GM23338 (cell line): ENCODE measurements at regions not wholly inside any gene's neighbourhood (a gene's known extent, or its start where the extent isn't known, plus 50 kb on each side); places are given as distances from the start of the nearest gene placed in this dataset.

Source experiments
- ATAC-seq: fragments of 200-7000 bp; cut with Tn5 transposase; 3 replicates; pipeline ENCODE4 v1.9.1; 2020
- DNase-seq: peaks from one replicate; pipeline ENCODE4 v3.0.0-alpha.2; 2015; ENCODE audit warnings: low spot score
- H2AFZ ChIP-seq: fragments of 200-600 bp; sonication (generic); 2 replicates; pipeline ENCODE4 v1.8.0; 2016; ENCODE audit warnings: antibody characterized with exemption, mild to moderate bottlenecking, moderate library complexity
- H3F3A ChIP-seq: fragments of 200-600 bp; sonication (generic); replicated peaks from 2 replicates; pipeline ENCODE4 v1.8.0; 2017; ENCODE audit warnings: antibody characterized with exemption, mixed run types, low read depth
- H3K27ac ChIP-seq: fragments of 200-600 bp; sonication (generic); 2 replicates; pipeline ENCODE4 v1.6.1; 2016; ENCODE audit warnings: low read depth
- H3K27me3 ChIP-seq: fragments of 200-600 bp; sonication (generic); 2 replicates; pipeline ENCODE4 v1.8.0; 2016; ENCODE audit warnings: mild to moderate bottlenecking, mixed run types, moderate library complexity; ENCODE audit not compliant: insufficient read depth
- H3K36me3 ChIP-seq: fragments of 200-600 bp; sonication (generic); 2 replicates; pipeline ENCODE4 v1.8.0; 2016; ENCODE audit warnings: mild to moderate bottlenecking; ENCODE audit not compliant: insufficient read depth
- H3K4me1 ChIP-seq: fragments of 200-600 bp; sonication (generic); 2 replicates; pipeline ENCODE4 v1.8.0; 2016; ENCODE audit warnings: mild to moderate bottlenecking, moderate library complexity; ENCODE audit not compliant: insufficient read depth
- H3K4me2 ChIP-seq: fragments of 200-600 bp; sonication (generic); 2 replicates; pipeline ENCODE4 v1.7.1; 2017; ENCODE audit warnings: mixed run types
- H3K4me3 ChIP-seq: fragments of 200-600 bp; sonication (generic); 2 replicates; pipeline ENCODE4 v1.6.1; 2016; ENCODE audit warnings: mixed run types
- H3K79me2 ChIP-seq: fragments of 200-600 bp; sonication (generic); replicated peaks from 2 replicates; pipeline ENCODE4 v1.8.0; 2017; ENCODE audit warnings: mild to moderate bottlenecking; ENCODE audit not compliant: insufficient read depth
- H3K9me2 ChIP-seq: fragments of 200-600 bp; sonication (generic); 2 replicates; pipeline ENCODE4 v1.8.0; 2017; ENCODE audit not compliant: insufficient read depth
- H4K20me1 ChIP-seq: fragments of 200-600 bp; sonication (generic); replicated peaks from 2 replicates; pipeline ENCODE4 v1.8.0; 2017; ENCODE audit warnings: mild to moderate bottlenecking; ENCODE audit not compliant: insufficient read depth
- H3K27ac Mint-ChIP-seq: 2 replicates; pipeline ENCODE4 v1.8.0; 2020; ENCODE audit warnings: inconsistent platforms, mild to moderate bottlenecking, moderate library complexity, mixed read lengths
- H3K27me3 Mint-ChIP-seq: 3 replicates; pipeline ENCODE4 v1.8.0; 2022; ENCODE audit warnings: low read depth, mild to moderate bottlenecking, moderate library complexity, mixed read lengths, inconsistent platforms; ENCODE audit not compliant: insufficient read depth, poor library complexity
- H3K36me3 Mint-ChIP-seq: 3 replicates; pipeline ENCODE4 v1.8.0; 2021; ENCODE audit warnings: low read depth, mild to moderate bottlenecking, inconsistent platforms, moderate library complexity, mixed read lengths
- H3K4me1 Mint-ChIP-seq: 3 replicates; pipeline ENCODE4 v1.8.0; 2020; ENCODE audit warnings: mild to moderate bottlenecking, inconsistent platforms, mixed read lengths
- H3K4me3 Mint-ChIP-seq: 3 replicates; pipeline ENCODE4 v1.8.0; 2021; ENCODE audit warnings: moderate library complexity, mild to moderate bottlenecking, inconsistent platforms, mixed read lengths
- H3K9me3 Mint-ChIP-seq: 3 replicates; pipeline ENCODE4 v1.8.0; 2020; ENCODE audit warnings: moderate library complexity, mild to moderate bottlenecking, inconsistent platforms, mixed read lengths
- ETS1 ChIP-seq: IDR thresholded peaks from 2 replicates; pipeline ENCODE4 v1.6.1; 2016; ENCODE audit warnings: antibody characterized with exemption
- EZH2 ChIP-seq: fragments of 200-600 bp; sonication (generic); IDR thresholded peaks from one replicate; pipeline ENCODE4 v1.8.0; 2017; ENCODE audit warnings: antibody characterized with exemption, mild to moderate bottlenecking, low read depth; ENCODE audit not compliant: unreplicated experiment
- JUNB ChIP-seq: IDR thresholded peaks from one replicate; pipeline ENCODE4 v1.6.1; 2016; ENCODE audit warnings: antibody characterized with exemption; ENCODE audit not compliant: unreplicated experiment
- NANOG ChIP-seq: IDR thresholded peaks from 2 replicates; pipeline ENCODE4 v1.6.1; 2016; ENCODE audit warnings: antibody characterized with exemption, borderline replicate concordance
- REST ChIP-seq: IDR thresholded peaks from one replicate; pipeline ENCODE4 v1.6.1; 2018; ENCODE audit warnings: antibody characterized with exemption; ENCODE audit not compliant: unreplicated experiment
- STAT1 ChIP-seq: IDR thresholded peaks from one replicate; pipeline ENCODE4 v1.6.1; 2016; ENCODE audit warnings: antibody characterized with exemption; ENCODE audit not compliant: unreplicated experiment
- ZNF114 ChIP-seq: fragments of 250-450 bp; sonication (Bioruptor Pico); IDR thresholded peaks from 2 replicates; pipeline ENCODE4 v1.5.0; 2020; ENCODE audit warnings: mild to moderate bottlenecking, moderate library complexity
- ZNF462 ChIP-seq: fragments of 250-450 bp; sonication (Bioruptor Pico); IDR thresholded peaks from 2 replicates; pipeline ENCODE4 v1.5.0; 2020; ENCODE audit warnings: mild to moderate bottlenecking, moderate library complexity

- H3K9me2 ChIP-seq, result peaks cover 10% of the 10 kb centered on the region
- H3K36me3 Mint-ChIP-seq, result peaks cover 81% of the 10 kb centered on the region
- peaks cover 9% of the 10 kb centered on the region; the same call in 1 of the 2 replicates for H3K36me3 ChIP-seq
- H3K4me3 ChIP-seq, result no peak overlapping the region
- H3F3A ChIP-seq, result peaks cover 35% of the 10 kb centered on the region
- peaks cover 39% of the 10 kb centered on the region for H3K4me1 ChIP-seq
- no peak for DNase-seq
- no peak overlapping the region for H3K27ac Mint-ChIP-seq
- no peak overlapping the region for H3K27ac ChIP-seq
- no peaks in the 10 kb centered on the region for H4K20me1 ChIP-seq
- H3K4me3 Mint-ChIP-seq, result no peak overlapping the region
- TF ChIP-seq JUNB, result no peak
- TF ChIP-seq ZNF114 (CRISPR knock-in tag), result no peak
- TF ChIP-seq ETS1, result no peak
- TF ChIP-seq NANOG, result no peak
- TF ChIP-seq REST, result no peak
- TF ChIP-seq STAT1, result no peak
- no peak for TF ChIP-seq ZNF462 (CRISPR knock-in tag)
- no peak for TF ChIP-seq EZH2
- H3K4me1 Mint-ChIP-seq, result peaks cover 48% of the 10 kb centered on the region
- H3K27me3 ChIP-seq, result no peaks in the 10 kb centered on the region
- peaks cover 28% of the 10 kb centered on the region for H3K27me3 Mint-ChIP-seq
- H3K9me3 Mint-ChIP-seq, result peaks cover 73% of the 10 kb centered on the region
- no peak for ATAC-seq
- no peak overlapping the region for H3K4me2 ChIP-seq
- H2AFZ ChIP-seq, result no peak overlapping the region
- no peaks in the 10 kb centered on the region; the same call in 1 of the 2 replicates for H3K79me2 ChIP-seq
These were observed 56.4 kb upstream of the BOD1 start for GRCh38 chr5:173672891-173673290.
